Esophagus squamous epithelium (tissue), 5 donors: ENCODE measurements at regions not wholly inside any gene's neighbourhood (a gene's known extent, or its start where the extent isn't known, plus 50 kb on each side); places are given as distances from the start of the nearest gene placed in this dataset.

ENCODE experiments used
- DNase-seq: peaks from one replicate; lab custom pipeline; 2025; lab: John Stamatoyannopoulos, UW
- H3K27ac ChIP-seq, 4 donors: fragments of 200-600 bp; sonication (generic); one replicate each; pipeline ENCODE4 v1.5.1; 2016 to 2019; ENCODE audit warnings: mild to moderate bottlenecking in 1 of 4
- H3K27me3 ChIP-seq, 4 donors: fragments of 200-600 bp; sonication (generic); 1 replicate in 3 of 4; 2 replicates in 1 of 4; pipeline versions ENCODE4 v1.5.1 to v1.6.0; 2017 to 2021; ENCODE audit warnings: antibody characterized with exemption in 1 of 4
- H3K36me3 ChIP-seq, 3 donors: fragments of 200-600 bp; sonication (generic); one replicate each; pipeline ENCODE4 v1.5.1; 2016 to 2019
- H3K4me1 ChIP-seq, 3 donors: fragments of 200-600 bp; sonication (generic); one replicate each; pipeline ENCODE4 v1.5.1; 2017 to 2019
- H3K4me3 ChIP-seq, 4 donors: fragments of 200-600 bp; sonication (generic); 1 replicate in 3 of 4; 2 replicates in 1 of 4; pipeline ENCODE4 v1.5.1; 2016 to 2019; ENCODE audit warnings: mild to moderate bottlenecking in 2 of 4, moderate library complexity in 1 of 4
- H3K9me3 ChIP-seq, 3 donors: fragments of 200-600 bp; sonication (generic); one replicate each; pipeline ENCODE4 v1.5.1; 2016 to 2019
- POLR2A ChIP-seq, 4 donors: fragments of 450-650 bp; IDR thresholded peaks; one replicate each; pipeline ENCODE4 v1.6.1; 2017; ENCODE audit warnings: antibody characterized with exemption in 4 of 4, mild to moderate bottlenecking in 4 of 4, moderate library complexity in 3 of 4
- WGBS, 2 donors: methylation state at CpG; one replicate each; pipeline ENCODE4 v1.1.5; 2018; 5-methylcytosine and 5-hydroxymethylcytosine counted together
- intact Hi-C: fragments of 100-400 bp; cut with DNase I; formaldehyde crosslinking; loops from one replicate; pipeline ENCODE4 v1.15.0; 2022
- TF ChIP-seq, protein P1 (sequence below), 6 experiments: fragments of 450-650 bp in 4 of 6; fragments of 200-600 bp in 2 of 6; sonication (generic) in 2 of 6; IDR thresholded peaks; one replicate each; pipeline ENCODE4 v1.5.1; 2016 to 2019; ENCODE audit warnings: antibody characterized with exemption in 6 of 6, mild to moderate bottlenecking in 4 of 6, moderate library complexity in 4 of 6
- donor health status: DM: yes; HTN: yes; CAD: no.

DNA sequence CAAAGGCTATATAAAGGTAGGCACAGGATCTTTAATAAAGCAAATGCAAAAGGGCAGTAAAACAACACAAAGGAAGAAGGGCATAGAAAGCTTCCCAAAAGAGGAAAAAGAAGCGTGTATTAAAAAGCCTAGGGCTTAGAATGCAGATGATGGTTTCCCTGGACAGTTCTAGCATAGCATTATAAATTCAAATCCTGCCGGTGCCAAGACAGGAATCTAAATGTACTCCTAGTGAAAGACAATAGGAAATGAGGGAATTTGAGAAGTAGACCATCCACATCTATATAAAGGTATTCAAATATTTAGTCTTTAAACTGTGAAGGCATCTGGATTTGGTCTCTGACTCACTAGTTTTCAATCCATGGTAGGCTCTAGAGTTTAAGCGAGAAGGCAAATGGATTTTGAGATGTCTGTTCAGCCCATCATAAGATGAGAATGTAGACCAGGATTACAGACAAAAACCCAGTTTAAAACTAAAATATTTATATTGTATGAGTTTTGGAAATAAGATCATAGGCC, 431.8 kb downstream of the TBL1XR1 start:
- H3K27me3 ChIP-seq, result no peaks in the 10 kb centered on the region
- no peak overlapping the region for H3K4me3 ChIP-seq
- DNase-seq, result no peak
- no peaks in the 10 kb centered on the region for H3K9me3 ChIP-seq
- H3K36me3 ChIP-seq, result no peaks in the 10 kb centered on the region
- H3K4me1 ChIP-seq, result no peaks in the 10 kb centered on the region
- WGBS, 2 donors, result 87 to 89% methylated on average over 3 of the region's 3 CpGs
- no peak overlapping the region for H3K27ac ChIP-seq
- intact Hi-C loops, result no loop called here
- TF ChIP-seq, protein P1, sequence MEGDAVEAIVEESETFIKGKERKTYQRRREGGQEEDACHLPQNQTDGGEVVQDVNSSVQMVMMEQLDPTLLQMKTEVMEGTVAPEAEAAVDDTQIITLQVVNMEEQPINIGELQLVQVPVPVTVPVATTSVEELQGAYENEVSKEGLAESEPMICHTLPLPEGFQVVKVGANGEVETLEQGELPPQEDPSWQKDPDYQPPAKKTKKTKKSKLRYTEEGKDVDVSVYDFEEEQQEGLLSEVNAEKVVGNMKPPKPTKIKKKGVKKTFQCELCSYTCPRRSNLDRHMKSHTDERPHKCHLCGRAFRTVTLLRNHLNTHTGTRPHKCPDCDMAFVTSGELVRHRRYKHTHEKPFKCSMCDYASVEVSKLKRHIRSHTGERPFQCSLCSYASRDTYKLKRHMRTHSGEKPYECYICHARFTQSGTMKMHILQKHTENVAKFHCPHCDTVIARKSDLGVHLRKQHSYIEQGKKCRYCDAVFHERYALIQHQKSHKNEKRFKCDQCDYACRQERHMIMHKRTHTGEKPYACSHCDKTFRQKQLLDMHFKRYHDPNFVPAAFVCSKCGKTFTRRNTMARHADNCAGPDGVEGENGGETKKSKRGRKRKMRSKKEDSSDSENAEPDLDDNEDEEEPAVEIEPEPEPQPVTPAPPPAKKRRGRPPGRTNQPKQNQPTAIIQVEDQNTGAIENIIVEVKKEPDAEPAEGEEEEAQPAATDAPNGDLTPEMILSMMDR (IDR thresholded peaks at IDR 0.05), result no peak
- no peak for TF ChIP-seq POLR2A (IDR thresholded peaks at IDR 0.05)

DNA sequence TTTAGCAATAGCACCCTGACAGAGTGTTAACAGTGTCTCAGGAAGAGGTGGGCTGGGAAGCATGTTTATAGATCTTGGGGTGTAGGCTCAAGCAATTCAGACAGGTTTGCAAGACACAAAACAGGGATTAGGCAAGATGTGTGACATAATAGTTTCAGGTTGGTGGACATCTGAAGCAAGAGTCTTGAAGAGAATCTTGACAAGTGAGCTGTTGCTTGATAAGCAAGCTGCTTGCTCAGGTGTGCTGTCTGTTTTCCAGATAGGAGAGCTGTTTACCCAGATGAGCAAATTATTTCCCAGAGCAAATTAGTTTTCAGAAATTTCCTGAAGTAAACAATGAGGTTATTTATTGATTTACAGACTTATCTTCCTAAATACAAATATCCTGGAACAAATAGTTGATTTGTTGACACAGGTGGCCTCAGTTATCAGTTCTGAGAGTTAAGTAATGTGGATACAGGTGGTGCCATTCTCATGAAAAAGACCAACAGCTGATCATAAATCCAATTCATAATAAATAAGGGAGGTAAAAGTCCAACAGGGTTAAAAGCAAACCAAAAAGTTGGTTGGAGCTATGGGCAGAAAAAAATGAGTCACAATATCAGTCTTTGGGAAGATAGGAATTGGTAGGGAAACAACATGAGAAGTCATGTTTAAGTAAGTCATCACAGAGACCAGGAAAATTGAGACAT, 437.3 kb downstream of the TBL1XR1 start:
- intact Hi-C loops, result no loop called here
- TF ChIP-seq, protein P1 (IDR thresholded peaks at IDR 0.05), result no peak
- no peak for TF ChIP-seq POLR2A (IDR thresholded peaks at IDR 0.05)
- DNase-seq, result no peak
- no peaks in the 10 kb centered on the region for H3K27me3 ChIP-seq
- no peak overlapping the region for H3K4me3 ChIP-seq
- no peaks in the 10 kb centered on the region for H3K36me3 ChIP-seq
- H3K27ac ChIP-seq, result no peak overlapping the region
- no peaks in the 10 kb centered on the region for H3K4me1 ChIP-seq
- H3K9me3 ChIP-seq, result no peaks in the 10 kb centered on the region

DNA sequence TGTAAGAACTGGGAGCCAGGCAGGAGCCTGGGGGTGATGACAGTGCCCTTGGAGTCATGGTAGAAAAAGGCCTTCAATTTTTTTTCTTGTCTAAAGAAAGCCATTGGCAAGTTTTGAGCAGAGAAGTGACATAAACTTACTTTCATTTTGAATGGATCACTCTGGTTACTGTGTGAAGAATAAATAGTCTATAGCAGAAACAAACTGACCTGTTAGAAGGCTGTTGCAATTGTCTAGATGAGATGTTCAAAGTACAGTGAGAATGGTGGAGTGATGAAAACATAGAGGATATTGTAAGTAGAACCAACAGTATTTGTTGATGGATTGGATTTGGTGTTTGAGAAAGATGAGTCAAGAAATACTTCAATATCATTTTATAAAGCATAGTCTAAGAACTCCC, 439.9 kb downstream of the TBL1XR1 start:
- Histone ChIP-seq H3K9me3 (no peaks in the 10 kb centered on the region), H3K36me3 (no peaks in the 10 kb centered on the region), H3K27ac (no peak overlapping the region), H3K4me3 (no peak overlapping the region), H3K27me3 (no peaks in the 10 kb centered on the region), H3K4me1 (no peaks in the 10 kb centered on the region)
- DNase-seq, result no peak
- intact Hi-C loops, result no loop called here
- TF ChIP-seq POLR2A (IDR thresholded peaks at IDR 0.05), result no peak
- TF ChIP-seq, protein P1 (IDR thresholded peaks at IDR 0.05), result no peak

GRCh38 chr3:176755977-176756376, 441.3 kb downstream of the TBL1XR1 start:
- intact Hi-C loops, result no loop called here
- no peaks in the 10 kb centered on the region for H3K4me1 ChIP-seq
- H3K27me3 ChIP-seq, result no peaks in the 10 kb centered on the region
- DNase-seq, result no peak
- WGBS, 2 donors, result 86 to 93% methylated on average over 6 of the region's 6 CpGs
- no peaks in the 10 kb centered on the region for H3K36me3 ChIP-seq
- no peaks in the 10 kb centered on the region for H3K9me3 ChIP-seq
- no peak overlapping the region for H3K4me3 ChIP-seq
- TF ChIP-seq, protein P1 (IDR thresholded peaks at IDR 0.05), result no peak
- TF ChIP-seq POLR2A (IDR thresholded peaks at IDR 0.05), result no peak
- H3K27ac ChIP-seq, result no peak overlapping the region

- H3K9me3 ChIP-seq, result no peaks in the 10 kb centered on the region
- no peaks in the 10 kb centered on the region for H3K27me3 ChIP-seq
- no peaks in the 10 kb centered on the region for H3K36me3 ChIP-seq
- H3K4me1 ChIP-seq, result no peaks in the 10 kb centered on the region
- 86% methylated on average over 1 of the region's 1 CpG for WGBS, 2 donors
- no peak for TF ChIP-seq POLR2A (IDR thresholded peaks at IDR 0.05)
- TF ChIP-seq, protein P1 (IDR thresholded peaks at IDR 0.05), result no peak
- intact Hi-C loops, result no loop called here
- DNase-seq, result no peak
- H3K27ac ChIP-seq, result no peak overlapping the region
- H3K4me3 ChIP-seq, result no peak overlapping the region
Measured at GRCh38 chr3:176755552-176755951, 441.7 kb downstream of the TBL1XR1 start.
